ENCODE measurements at regions not wholly inside any gene's neighbourhood (a gene's known extent, or its start where the extent isn't known, plus 50 kb on each side); places are given as distances from the start of the nearest gene placed in this dataset.

DNA sequence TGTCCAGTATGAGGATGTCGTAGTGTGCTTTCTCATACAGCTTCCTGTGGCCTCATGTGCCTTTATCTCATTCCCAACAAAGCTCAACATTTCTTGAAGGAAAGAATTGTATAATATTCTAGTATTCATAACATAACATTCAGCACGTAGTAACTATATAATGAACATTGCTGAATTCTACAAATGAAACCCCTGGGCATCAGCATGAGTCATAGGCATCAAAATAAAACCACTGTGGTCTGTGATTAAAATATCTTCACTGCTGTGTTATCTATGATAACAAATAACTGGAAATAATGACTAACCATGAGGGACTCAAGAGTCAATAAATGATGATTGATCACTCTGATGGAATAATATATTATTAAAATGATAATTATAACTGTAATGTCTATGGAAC lies 255.2 kb downstream of the EMP1 start:
- Histone ChIP-seq H3K27ac (ENCODE audit: low read depth, low read length) (no peak overlapping the region), H3K4me1 (ENCODE audit: control insufficient read depth, low read length) (no peaks in the 10 kb centered on the region), H3K4me2 (ENCODE audit: low read length) (no peak overlapping the region), H3K36me3 (ENCODE audit: control insufficient read depth, low read length) (no peaks in the 10 kb centered on the region), H3K4me3 (ENCODE audit: low read length) (no peak overlapping the region), H3K9me3 (ENCODE audit: control insufficient read depth, insufficient read depth, low read length) (no peaks in the 10 kb centered on the region), H3K79me2 (ENCODE audit: control insufficient read depth, low read length) (no peaks in the 10 kb centered on the region), H4K20me1 (ENCODE audit: control insufficient read depth, insufficient read depth, low read depth, low read length) (no peaks in the 10 kb centered on the region), H3K27me3 (ENCODE audit: control insufficient read depth, low read length) (no peaks in the 10 kb centered on the region), H3K9me2 (replicated peaks; ENCODE audit: control insufficient read depth, low read length) (no peaks in the 10 kb centered on the region), H3F3A (ENCODE audit: control insufficient read depth, insufficient read depth) (no peaks in the 10 kb centered on the region)
- TF ChIP-seq, protein P1, sequence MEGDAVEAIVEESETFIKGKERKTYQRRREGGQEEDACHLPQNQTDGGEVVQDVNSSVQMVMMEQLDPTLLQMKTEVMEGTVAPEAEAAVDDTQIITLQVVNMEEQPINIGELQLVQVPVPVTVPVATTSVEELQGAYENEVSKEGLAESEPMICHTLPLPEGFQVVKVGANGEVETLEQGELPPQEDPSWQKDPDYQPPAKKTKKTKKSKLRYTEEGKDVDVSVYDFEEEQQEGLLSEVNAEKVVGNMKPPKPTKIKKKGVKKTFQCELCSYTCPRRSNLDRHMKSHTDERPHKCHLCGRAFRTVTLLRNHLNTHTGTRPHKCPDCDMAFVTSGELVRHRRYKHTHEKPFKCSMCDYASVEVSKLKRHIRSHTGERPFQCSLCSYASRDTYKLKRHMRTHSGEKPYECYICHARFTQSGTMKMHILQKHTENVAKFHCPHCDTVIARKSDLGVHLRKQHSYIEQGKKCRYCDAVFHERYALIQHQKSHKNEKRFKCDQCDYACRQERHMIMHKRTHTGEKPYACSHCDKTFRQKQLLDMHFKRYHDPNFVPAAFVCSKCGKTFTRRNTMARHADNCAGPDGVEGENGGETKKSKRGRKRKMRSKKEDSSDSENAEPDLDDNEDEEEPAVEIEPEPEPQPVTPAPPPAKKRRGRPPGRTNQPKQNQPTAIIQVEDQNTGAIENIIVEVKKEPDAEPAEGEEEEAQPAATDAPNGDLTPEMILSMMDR (IDR thresholded peaks at IDR 0.05; ENCODE audit: low read depth, low read length, poor library complexity, severe bottlenecking): no peak
- no peak for TF ChIP-seq EZH2phosphoT487 (IDR thresholded peaks at IDR 0.05; ENCODE audit: borderline replicate concordance, low read length)

DNA sequence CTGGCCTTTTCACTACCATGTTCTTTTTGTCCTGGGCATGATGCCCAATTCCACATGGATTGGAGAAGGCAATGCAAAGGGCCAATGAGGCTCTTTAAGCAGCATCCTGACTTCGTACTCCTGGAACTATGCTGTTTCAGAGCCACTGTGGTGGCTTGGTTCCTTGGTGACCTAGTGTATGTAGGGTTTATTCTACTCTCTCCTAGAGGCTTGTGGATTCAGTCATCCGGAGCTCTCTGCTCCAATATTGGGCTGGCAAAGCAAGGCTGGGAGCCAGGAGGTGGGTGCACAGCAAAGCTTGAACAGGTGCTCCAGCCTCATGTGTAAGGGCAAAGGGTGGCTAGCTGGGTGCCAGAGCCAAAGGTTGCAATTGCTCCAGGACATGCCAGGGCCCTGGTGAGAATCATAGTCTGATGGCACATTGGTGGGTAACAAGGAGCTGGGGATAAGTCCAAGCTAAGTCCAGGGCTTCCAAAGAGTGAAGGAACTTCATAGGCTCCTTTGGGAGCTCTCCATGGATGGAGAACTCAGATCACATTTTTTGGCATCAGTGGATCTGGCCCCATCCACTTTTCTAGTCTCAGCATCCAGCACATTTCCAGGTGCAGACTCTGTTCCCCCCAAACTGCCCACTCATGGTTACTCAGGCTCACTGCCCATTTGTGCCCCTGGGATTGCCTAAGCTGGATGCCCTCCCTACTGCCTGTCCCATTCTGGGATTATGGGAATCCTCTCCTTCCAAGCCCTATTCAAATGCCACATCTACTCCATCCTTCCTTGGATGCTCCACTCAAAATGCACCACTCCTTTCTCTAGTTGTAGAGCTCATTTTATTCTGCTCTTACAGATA lies 253.9 kb downstream of the EMP1 start:
- Histone ChIP-seq H3K9me2 (replicated peaks; ENCODE audit: control insufficient read depth, low read length) (no peaks in the 10 kb centered on the region), H4K20me1 (ENCODE audit: control insufficient read depth, insufficient read depth, low read depth, low read length) (no peaks in the 10 kb centered on the region), H3K4me3 (ENCODE audit: low read length) (no peak overlapping the region), H3K4me1 (ENCODE audit: control insufficient read depth, low read length) (no peaks in the 10 kb centered on the region), H3F3A (ENCODE audit: control insufficient read depth, insufficient read depth) (no peaks in the 10 kb centered on the region), H3K27me3 (ENCODE audit: control insufficient read depth, low read length) (no peaks in the 10 kb centered on the region), H3K27ac (ENCODE audit: low read depth, low read length) (no peak overlapping the region), H3K4me2 (ENCODE audit: low read length) (no peak overlapping the region), H3K36me3 (ENCODE audit: control insufficient read depth, low read length) (no peaks in the 10 kb centered on the region), H3K9me3 (ENCODE audit: control insufficient read depth, insufficient read depth, low read length) (no peaks in the 10 kb centered on the region), H3K79me2 (ENCODE audit: control insufficient read depth, low read length) (no peaks in the 10 kb centered on the region)
- TF ChIP-seq, protein P1 (IDR thresholded peaks at IDR 0.05; ENCODE audit: low read depth, low read length, poor library complexity, severe bottlenecking): no peak
- TF ChIP-seq EZH2phosphoT487 (IDR thresholded peaks at IDR 0.05; ENCODE audit: borderline replicate concordance, low read length): no peak

DNA sequence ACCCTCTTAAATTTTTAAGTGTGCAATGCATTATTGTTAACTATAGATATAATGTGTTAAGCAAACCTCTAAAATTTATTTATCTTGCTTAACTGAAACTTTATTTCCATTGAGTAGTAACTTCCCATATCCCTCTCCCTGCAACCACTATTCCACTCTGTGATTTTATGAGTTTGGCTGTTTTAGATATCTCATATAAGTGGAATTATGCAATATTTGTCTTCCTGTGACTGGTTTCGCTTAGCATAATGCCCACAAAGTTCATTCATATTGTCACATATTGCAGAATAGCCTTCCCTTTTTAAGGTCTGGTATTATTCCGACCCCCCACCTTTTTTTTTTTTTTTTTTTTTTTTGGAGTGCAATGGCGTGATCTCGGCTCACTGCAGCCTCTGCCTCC lies 247.6 kb downstream of the EMP1 start:
- H3K9me3 ChIP-seq (ENCODE audit: control insufficient read depth, insufficient read depth, low read length): no peaks in the 10 kb centered on the region
- no peaks in the 10 kb centered on the region for H3K36me3 ChIP-seq (ENCODE audit: control insufficient read depth, low read length)
- no peaks in the 10 kb centered on the region for H3F3A ChIP-seq (ENCODE audit: control insufficient read depth, insufficient read depth)
- no peak overlapping the region for H3K4me2 ChIP-seq (ENCODE audit: low read length)
- no peaks in the 10 kb centered on the region for H3K9me2 ChIP-seq (replicated peaks; ENCODE audit: control insufficient read depth, low read length)
- no peaks in the 10 kb centered on the region for H3K79me2 ChIP-seq (ENCODE audit: control insufficient read depth, low read length)
- TF ChIP-seq EZH2phosphoT487 (IDR thresholded peaks at IDR 0.05; ENCODE audit: borderline replicate concordance, low read length): no peak
- TF ChIP-seq, protein P1 (IDR thresholded peaks at IDR 0.05; ENCODE audit: low read depth, low read length, poor library complexity, severe bottlenecking): no peak
- no peaks in the 10 kb centered on the region for H4K20me1 ChIP-seq (ENCODE audit: control insufficient read depth, insufficient read depth, low read depth, low read length)
- no peaks in the 10 kb centered on the region for H3K27me3 ChIP-seq (ENCODE audit: control insufficient read depth, low read length)
- no peak overlapping the region for H3K27ac ChIP-seq (ENCODE audit: low read depth, low read length)
- no peak overlapping the region for H3K4me3 ChIP-seq (ENCODE audit: low read length)
- no peaks in the 10 kb centered on the region for H3K4me1 ChIP-seq (ENCODE audit: control insufficient read depth, low read length)
